IMR-90 (cell line): ENCODE measurements at regions not wholly inside any gene's neighbourhood (a gene's known extent, or its start where the extent isn't known, plus 50 kb on each side); places are given as distances from the start of the nearest gene placed in this dataset.

Experiments
- ATAC-seq: fragments of 200-7000 bp; cut with Tn5 transposase; 2 replicates; pipeline ENCODE4 v1.9.1; 2020; ENCODE audit warnings: low read depth, mild to moderate bottlenecking, moderate library complexity
- BruUV-seq: library from RNA; stranded (reverse); fragments of 400-500 nt; replicated peaks from 2 replicates; lab custom pipeline; 2021; lab: Mats Ljungman, UMichigan
- CTCF ChIA-PET: fragments of 300-600 bp; formaldehyde crosslinking; extraction: SDS; loops from one replicate; lab custom pipeline; 2021; ENCODE audit warnings: antibody characterized with exemption; lab: Yijun Ruan, JAX
- POLR2A ChIA-PET: fragments of 300-600 bp; sonication (Branson Sonifier 250); formaldehyde crosslinking; loops from one replicate; lab custom pipeline; 2022; ENCODE audit warnings: antibody characterized with exemption; ENCODE audit not compliant: unreplicated experiment; lab: Charles Lee
- DNase-seq: peaks from one replicate; pipeline ENCODE4 v3.0.0; 2013
- H2AFZ ChIP-seq: replicated peaks from 2 replicates; pipeline ENCODE3; 2013; ENCODE audit warnings: low read length, mild to moderate bottlenecking; ENCODE audit not compliant: poor library complexity
- H2AK5ac ChIP-seq: 2 replicates; pipeline ENCODE4 v1.6.1; 2013; ENCODE audit warnings: low read depth, low read length, inconsistent platforms
- H2AK9ac ChIP-seq: replicated peaks from 2 replicates; pipeline ENCODE3; 2013; ENCODE audit warnings: mild to moderate bottlenecking, low read depth, low read length, moderate library complexity; ENCODE audit not compliant: poor library complexity
- H2BK120ac ChIP-seq: 2 replicates; pipeline ENCODE4 v1.6.1; 2013; ENCODE audit warnings: low read depth, low read length, inconsistent platforms
- H2BK15ac ChIP-seq: 3 replicates; pipeline ENCODE4 v1.6.1; 2013; ENCODE audit warnings: low read depth, low read length, inconsistent platforms
- H2BK20ac ChIP-seq: 2 replicates; pipeline ENCODE4 v1.6.1; 2013; ENCODE audit warnings: low read depth, mild to moderate bottlenecking, inconsistent platforms, low read length, moderate library complexity
- H2BK5ac ChIP-seq: 2 replicates; pipeline ENCODE4 v1.6.1; 2013; ENCODE audit warnings: mild to moderate bottlenecking, low read depth, low read length, inconsistent platforms; ENCODE audit not compliant: poor library complexity, severe bottlenecking
- H3K14ac ChIP-seq: replicated peaks from 2 replicates; pipeline ENCODE4 v1.6.1; 2013; ENCODE audit warnings: low read depth, low read length, inconsistent platforms
- H3K18ac ChIP-seq: 2 replicates; pipeline ENCODE4 v1.6.1; 2013; ENCODE audit warnings: low read depth, low read length, control low read depth
- H3K23ac ChIP-seq: 2 replicates; pipeline ENCODE4 v1.6.1; 2013; ENCODE audit warnings: low read depth, low read length, inconsistent platforms
- H3K27ac ChIP-seq: 2 replicates; pipeline ENCODE4 v1.5.1; 2013; ENCODE audit warnings: mild to moderate bottlenecking, control low read depth, low read length; ENCODE audit not compliant: insufficient read depth
- H3K27me3 ChIP-seq: 2 replicates; pipeline ENCODE4 v1.6.1; 2013; ENCODE audit warnings: low read length; ENCODE audit not compliant: control insufficient read depth, insufficient read depth
- H3K36me3 ChIP-seq: 2 replicates; pipeline ENCODE4 v1.6.1; 2013; ENCODE audit warnings: low read length, mixed read lengths; ENCODE audit not compliant: control insufficient read depth, insufficient read depth
- H3K4ac ChIP-seq: 2 replicates; pipeline ENCODE4 v1.6.1; 2013; ENCODE audit warnings: low read depth, low read length, inconsistent platforms
- H3K4me1 ChIP-seq: 2 replicates; pipeline ENCODE4 v1.6.1; 2013; ENCODE audit warnings: low read length, mixed read lengths; ENCODE audit not compliant: control insufficient read depth, insufficient read depth
- H3K4me2 ChIP-seq: 2 replicates; pipeline ENCODE4 v1.6.1; 2013; ENCODE audit warnings: low read depth, mild to moderate bottlenecking, control low read depth, low read length, moderate library complexity
- H3K4me3 ChIP-seq: 2 replicates; pipeline ENCODE4 v1.5.1; 2013; ENCODE audit warnings: low read depth, mild to moderate bottlenecking, control low read depth, low read length, moderate library complexity; ENCODE audit not compliant: insufficient read depth
- H3K56ac ChIP-seq: 2 replicates; pipeline ENCODE4 v1.6.1; 2013; ENCODE audit warnings: low read length, inconsistent platforms; ENCODE audit not compliant: insufficient read depth; ENCODE audit errors: extremely low read depth
- H3K79me1 ChIP-seq, 2 experiments: 2 replicates each; pipeline ENCODE4 v1.6.1; 2013; ENCODE audit warnings: low read length in 2 of 2, inconsistent platforms in 1 of 2, low read depth in 1 of 2
- H3K9ac ChIP-seq: 2 replicates; pipeline ENCODE4 v1.6.1; 2013; ENCODE audit warnings: low read depth, low read length, control low read depth
- H3K9me1 ChIP-seq: 2 replicates; pipeline ENCODE4 v1.6.1; 2013; ENCODE audit warnings: low read length, inconsistent platforms; ENCODE audit not compliant: insufficient read depth
- H3K9me3 ChIP-seq: 2 replicates; pipeline ENCODE4 v1.6.1; 2013; ENCODE audit warnings: low read length; ENCODE audit not compliant: control insufficient read depth, insufficient read depth
- H4K20me1 ChIP-seq: 2 replicates; pipeline ENCODE4 v1.6.1; 2013; ENCODE audit warnings: low read length, inconsistent platforms; ENCODE audit not compliant: insufficient read depth
- H4K5ac ChIP-seq: 2 replicates; pipeline ENCODE4 v1.6.1; 2013; ENCODE audit warnings: mild to moderate bottlenecking, low read depth, low read length, control low read depth
- H4K8ac ChIP-seq, 2 experiments: 2 replicates each; pipeline ENCODE4 v1.6.1; 2013; ENCODE audit warnings: low read depth in 2 of 2, low read length in 2 of 2, control low read depth in 1 of 2, inconsistent platforms in 1 of 2
- H4K91ac ChIP-seq: 2 replicates; pipeline ENCODE4 v1.6.1; 2013; ENCODE audit warnings: low read depth, low read length, inconsistent platforms; ENCODE audit not compliant: insufficient read depth
- CHD1 ChIP-seq: IDR thresholded peaks from 2 replicates; pipeline ENCODE4 v1.6.1; 2012; ENCODE audit warnings: low read depth, low read length, improper control_type of control experiment
- CTCF ChIP-seq: conservative IDR thresholded peaks from 2 replicates; pipeline ENCODE4 v1.5.1; 2012; ENCODE audit warnings: mild to moderate bottlenecking, low read depth, low read length, improper control_type of control experiment
- RAD21 ChIP-seq: IDR thresholded peaks from 2 replicates; pipeline ENCODE4 v1.6.1; 2012; ENCODE audit warnings: low read length, improper control_type of control experiment
- RFX5 ChIP-seq: IDR thresholded peaks from 2 replicates; pipeline ENCODE4 v1.8.0; 2012; ENCODE audit warnings: low read depth, mild to moderate bottlenecking, low read length, moderate library complexity
- USF2 ChIP-seq: fragments of 150-350 bp; IDR thresholded peaks from 2 replicates; pipeline ENCODE4 v1.6.1; 2017; ENCODE audit warnings: mild to moderate bottlenecking, antibody characterized with exemption, low read length, low read depth
- WGBS, 2 experiments: methylation state at CpG; one replicate each; pipeline versions ENCODE4 v1.1.5 to v1.1.7; 2013; ENCODE audit warnings: missing lambda C conversion rate in 2 of 2; ENCODE audit not compliant: insufficient read length in 1 of 2; ENCODE audit errors: extremely low coverage in 2 of 2; 5-methylcytosine and 5-hydroxymethylcytosine counted together
- dilution Hi-C: fragments of 300-500 bp; cut with HindIII; formaldehyde crosslinking; loops from one replicate; pipeline ENCODE4 v1.14.3; 2018; ENCODE audit warnings: low sequenced_read_pairs; ENCODE audit not compliant: unreplicated experiment
- in situ Hi-C: fragments of 300-500 bp; cut with MboI; formaldehyde crosslinking; loops from 3 replicates; pipeline ENCODE4 v1.14.3; 2019; ENCODE audit warnings: low sequenced_read_pairs, inconsistent platforms, mixed read lengths
- intact Hi-C: fragments of 100-400 bp; cut with micrococcal nuclease; formaldehyde crosslinking; loops from 2 replicates; pipeline ENCODE4 v1.10.0; 2022

GRCh38 chr3:139770577-139770976 is 92.8 kb upstream of the NMNAT3 start:
- Histone ChIP-seq H4K5ac (no peak overlapping the region), H2AK9ac (no peak overlapping the region), H2BK15ac (no peak overlapping the region), H4K91ac (no peak overlapping the region), H3K23ac (no peak overlapping the region), H2AK5ac (no peak overlapping the region), H3K4me3 (no peak overlapping the region), H4K8ac (no peak overlapping the region), H4K20me1 (no peaks in the 10 kb centered on the region), H3K9ac (no peak overlapping the region), H2BK120ac (no peak overlapping the region), H3K27me3 (no peaks in the 10 kb centered on the region; the same call in 1 of the 2 replicates), H3K18ac (no peak overlapping the region), H3K4me2 (no peak overlapping the region), H3K14ac (no peak overlapping the region), H2BK20ac (no peak overlapping the region), H3K9me3 (no peaks in the 10 kb centered on the region), H3K27ac (no peak overlapping the region), H3K4me1 (no peaks in the 10 kb centered on the region), H3K9me1 (no peaks in the 10 kb centered on the region; the same call in 1 of the 2 replicates), H3K36me3 (no peaks in the 10 kb centered on the region), H3K4ac (no peak overlapping the region), H2AFZ (no peak overlapping the region), H3K79me1 (no peaks in the 10 kb centered on the region), H3K56ac (no peak overlapping the region), H2BK5ac (no peak overlapping the region)
- intact Hi-C loops (no loop called here), in situ Hi-C loops (no loop called here), dilution Hi-C loops (no loop called here)
- ChIA-PET POLR2A (no interaction called here), CTCF (no interaction called here)
- no peak for TF ChIP-seq USF2
- TF ChIP-seq RFX5 = no peak
- TF ChIP-seq RAD21 = no peak
- TF ChIP-seq CTCF = no peak
- TF ChIP-seq CHD1 = no peak
- DNase-seq = no peak
- no TSS peak for BruUV-seq
- 60% methylated on average over 1 of the region's 7 CpGs; no CpG with 5 or more reads in 1 of the 2 experiments for WGBS, 2 experiments
- no peak for ATAC-seq
